Astrocyte (in vitro differentiated cells and primary cell): ENCODE measurements at regions not wholly inside any gene's neighbourhood (a gene's known extent, or its start where the extent isn't known, plus 50 kb on each side); places are given as distances from the start of the nearest gene placed in this dataset.

Experiments
- CTCF ChIP-seq: IDR thresholded peaks from 2 replicates; pipeline ENCODE4 v1.5.1; 2011; ENCODE audit warnings: low read depth, mild to moderate bottlenecking, inconsistent platforms, low read length, moderate library complexity; ENCODE audit not compliant: insufficient read depth
- EZH2 ChIP-seq: IDR thresholded peaks from 2 replicates; pipeline ENCODE4 v1.6.1; 2012; ENCODE audit warnings: mild to moderate bottlenecking, low read length, inconsistent platforms; ENCODE audit not compliant: insufficient read depth

DNA sequence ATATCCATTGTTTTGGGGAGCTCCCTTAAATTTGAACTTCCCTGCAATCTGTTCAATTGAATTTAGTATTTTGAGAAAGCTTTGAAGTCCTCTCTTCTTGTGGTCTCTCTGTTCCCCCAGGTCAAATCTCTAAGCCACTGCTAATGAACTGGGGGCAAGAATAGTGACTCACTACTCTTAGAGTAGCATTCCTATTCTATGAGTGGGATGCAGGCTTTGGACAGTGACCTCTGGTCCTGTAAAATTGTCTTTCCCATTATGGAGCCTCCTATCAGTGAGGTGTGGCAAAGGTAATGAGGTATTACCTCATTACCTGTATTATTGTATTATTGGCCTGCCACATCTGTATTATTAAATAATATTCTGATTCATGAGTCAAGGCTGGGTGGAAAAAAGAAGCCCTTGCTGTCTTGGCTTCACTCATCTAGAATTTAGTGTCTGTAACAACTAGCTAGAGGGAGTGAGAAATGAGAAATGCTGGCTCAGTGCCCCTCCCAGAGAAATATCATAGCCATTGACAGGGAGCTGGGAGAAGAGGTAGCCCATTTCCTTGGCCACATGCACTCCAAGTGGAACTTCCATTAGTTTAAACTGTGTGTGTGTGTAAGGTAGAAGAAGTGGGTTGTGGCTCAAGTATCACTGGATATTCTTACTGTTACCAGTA, 393.9 kb upstream of the CTSO start:
- TF ChIP-seq CTCF (no peak), EZH2 (no peak)
